ENCODE measurements at regions not wholly inside any gene's neighbourhood (a gene's known extent, or its start where the extent isn't known, plus 50 kb on each side); places are given as distances from the start of the nearest gene placed in this dataset.

DNA sequence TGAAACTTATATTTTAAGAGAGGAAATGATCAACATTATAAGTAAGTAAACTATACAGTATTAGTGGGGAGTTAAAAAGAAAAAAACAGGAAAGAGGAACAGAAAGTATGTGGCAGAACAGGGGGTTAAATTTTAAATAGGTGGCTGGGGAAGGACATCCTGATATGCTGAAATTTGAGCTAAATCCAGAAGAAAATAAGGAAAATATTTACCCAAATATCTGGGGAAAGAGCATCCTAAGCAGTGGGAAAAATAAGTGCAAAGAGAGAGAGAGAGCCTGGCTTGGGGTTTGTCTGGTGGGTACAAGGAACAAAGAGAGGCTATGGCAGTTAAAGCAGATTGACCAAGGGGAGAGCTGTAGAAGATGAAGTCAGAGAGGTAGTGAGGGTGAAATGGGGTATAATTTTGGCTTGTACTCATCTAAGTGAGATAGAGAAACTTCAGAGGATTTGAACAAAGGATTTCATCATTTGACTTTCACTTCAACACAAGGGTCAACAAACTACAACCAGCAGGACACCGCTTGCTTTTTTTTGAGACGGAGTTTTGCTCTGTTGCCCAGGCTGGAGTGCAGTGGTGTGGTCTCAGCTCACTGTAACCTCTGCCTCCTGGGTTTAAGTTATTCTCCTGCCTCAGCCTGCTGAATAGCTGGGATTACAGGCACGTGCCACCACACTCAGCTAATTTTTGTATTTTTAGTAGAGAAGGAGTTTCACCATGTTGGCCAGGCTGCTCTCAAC lies 328.4 kb upstream of the CNR1 start:
- Histone ChIP-seq H3K4me1 (replicated peaks; ENCODE audit: insufficient read depth) (no peaks in the 10 kb centered on the region), H3K36me3 (ENCODE audit: low read depth) (no peaks in the 10 kb centered on the region), H4K20me1 (ENCODE audit: insufficient read depth) (no peaks in the 10 kb centered on the region), H3K27ac (no peak overlapping the region), H3K4me2 (no peak overlapping the region), H3K9me2 (ENCODE audit: insufficient read depth) (no peaks in the 10 kb centered on the region), H3K79me2 (ENCODE audit: low read depth) (no peaks in the 10 kb centered on the region), H3F3A (ENCODE audit: insufficient read depth, low read depth) (no peaks in the 10 kb centered on the region), H3K9me3 (ENCODE audit: insufficient read depth, low read depth) (no peaks in the 10 kb centered on the region), H3K27me3 (ENCODE audit: insufficient read depth, low read depth) (no peaks in the 10 kb centered on the region), H3K4me3 (no peak overlapping the region), H2AFZ (no peak overlapping the region)
- intact Hi-C loops (cut with micrococcal nuclease; ENCODE audit: unreplicated experiment): no loop called here
- CTCF ChIA-PET: interaction anchor here (0.6 kb wide), 1 partner anchor 657 kb away, joined by 3 read pairs; no protein-coding TSS in a partner anchor
- no peak for DNase-seq
- BruUV-seq (replicated peaks): no TSS peak
- no peak for TF ChIP-seq EZH2 (IDR thresholded peaks at IDR 0.05; ENCODE audit: low read depth)
- TF ChIP-seq, protein P1, sequence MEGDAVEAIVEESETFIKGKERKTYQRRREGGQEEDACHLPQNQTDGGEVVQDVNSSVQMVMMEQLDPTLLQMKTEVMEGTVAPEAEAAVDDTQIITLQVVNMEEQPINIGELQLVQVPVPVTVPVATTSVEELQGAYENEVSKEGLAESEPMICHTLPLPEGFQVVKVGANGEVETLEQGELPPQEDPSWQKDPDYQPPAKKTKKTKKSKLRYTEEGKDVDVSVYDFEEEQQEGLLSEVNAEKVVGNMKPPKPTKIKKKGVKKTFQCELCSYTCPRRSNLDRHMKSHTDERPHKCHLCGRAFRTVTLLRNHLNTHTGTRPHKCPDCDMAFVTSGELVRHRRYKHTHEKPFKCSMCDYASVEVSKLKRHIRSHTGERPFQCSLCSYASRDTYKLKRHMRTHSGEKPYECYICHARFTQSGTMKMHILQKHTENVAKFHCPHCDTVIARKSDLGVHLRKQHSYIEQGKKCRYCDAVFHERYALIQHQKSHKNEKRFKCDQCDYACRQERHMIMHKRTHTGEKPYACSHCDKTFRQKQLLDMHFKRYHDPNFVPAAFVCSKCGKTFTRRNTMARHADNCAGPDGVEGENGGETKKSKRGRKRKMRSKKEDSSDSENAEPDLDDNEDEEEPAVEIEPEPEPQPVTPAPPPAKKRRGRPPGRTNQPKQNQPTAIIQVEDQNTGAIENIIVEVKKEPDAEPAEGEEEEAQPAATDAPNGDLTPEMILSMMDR (conservative IDR thresholded peaks at IDR 0.05): no peak
- POLR2A ChIA-PET (ENCODE audit: unreplicated experiment): no interaction called here

DNA sequence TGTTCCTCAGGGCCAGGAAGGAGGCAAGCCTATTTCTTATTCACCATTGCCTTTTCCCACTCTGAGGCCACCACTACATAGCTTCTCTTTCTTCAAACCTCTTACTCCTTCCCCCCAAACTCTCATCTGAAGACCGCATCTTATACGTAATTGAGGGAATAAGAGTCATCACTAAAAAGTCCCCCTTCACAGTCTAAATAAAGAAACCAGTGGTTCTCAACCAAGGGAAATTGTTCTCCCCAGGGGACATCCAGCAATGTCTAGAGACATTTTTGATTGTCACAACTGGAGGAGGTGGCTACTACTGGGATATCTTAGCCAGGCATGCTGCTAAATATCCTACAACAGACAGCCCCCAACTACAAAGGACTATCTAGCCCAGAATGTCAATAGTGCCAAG lies 327.6 kb upstream of the CNR1 start:
- no peaks in the 10 kb centered on the region for H3K27me3 ChIP-seq (ENCODE audit: insufficient read depth, low read depth)
- H2AFZ ChIP-seq: no peak overlapping the region
- intact Hi-C loops (cut with micrococcal nuclease; ENCODE audit: unreplicated experiment): no loop called here
- CTCF ChIA-PET: no interaction called here
- no peak overlapping the region for H3K4me3 ChIP-seq
- H3K36me3 ChIP-seq (ENCODE audit: low read depth): no peaks in the 10 kb centered on the region
- no peaks in the 10 kb centered on the region for H3K9me2 ChIP-seq (ENCODE audit: insufficient read depth)
- H3K9me3 ChIP-seq (ENCODE audit: insufficient read depth, low read depth): no peaks in the 10 kb centered on the region
- no peak overlapping the region for H3K27ac ChIP-seq
- TF ChIP-seq, protein P1 (conservative IDR thresholded peaks at IDR 0.05): no peak
- TF ChIP-seq EZH2 (IDR thresholded peaks at IDR 0.05; ENCODE audit: low read depth): no peak
- no peaks in the 10 kb centered on the region for H3K79me2 ChIP-seq (ENCODE audit: low read depth)
- no peaks in the 10 kb centered on the region for H4K20me1 ChIP-seq (ENCODE audit: insufficient read depth)
- no peak overlapping the region for H3K4me2 ChIP-seq
- DNase-seq: no peak
- BruUV-seq (replicated peaks): no TSS peak
- H3K4me1 ChIP-seq (replicated peaks; ENCODE audit: insufficient read depth): no peaks in the 10 kb centered on the region
- POLR2A ChIA-PET (ENCODE audit: unreplicated experiment): no interaction called here
- no peaks in the 10 kb centered on the region for H3F3A ChIP-seq (ENCODE audit: insufficient read depth, low read depth)

DNA sequence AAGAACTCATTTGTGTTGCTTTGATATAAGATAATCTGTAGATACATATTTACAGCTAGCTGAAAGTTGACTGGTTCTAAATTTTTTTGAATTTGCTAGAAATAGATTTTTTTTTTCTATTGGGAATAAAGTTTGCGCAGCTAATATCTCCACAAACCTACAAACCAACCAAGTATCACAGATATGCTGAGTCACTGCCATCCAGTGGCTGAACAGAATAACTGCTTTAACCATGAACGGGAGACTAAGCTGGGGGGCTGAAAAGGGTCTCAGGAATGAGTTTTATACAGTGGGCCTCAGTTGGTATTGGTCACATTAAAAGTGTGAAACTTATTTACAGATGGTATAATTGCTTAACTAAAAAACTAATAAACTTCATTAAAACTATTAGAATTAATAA lies 326.7 kb upstream of the CNR1 start:
- no TSS peak for BruUV-seq (replicated peaks)
- Histone ChIP-seq H2AFZ (no peak overlapping the region), H3K27ac (no peak overlapping the region), H3K4me2 (no peak overlapping the region), H3F3A (ENCODE audit: insufficient read depth, low read depth) (no peaks in the 10 kb centered on the region), H3K4me1 (replicated peaks; ENCODE audit: insufficient read depth) (no peaks in the 10 kb centered on the region), H3K36me3 (ENCODE audit: low read depth) (no peaks in the 10 kb centered on the region), H3K27me3 (ENCODE audit: insufficient read depth, low read depth) (no peaks in the 10 kb centered on the region), H3K4me3 (no peak overlapping the region), H4K20me1 (ENCODE audit: insufficient read depth) (no peaks in the 10 kb centered on the region), H3K79me2 (ENCODE audit: low read depth) (no peaks in the 10 kb centered on the region), H3K9me2 (ENCODE audit: insufficient read depth) (no peaks in the 10 kb centered on the region), H3K9me3 (ENCODE audit: insufficient read depth, low read depth) (no peaks in the 10 kb centered on the region)
- ChIA-PET POLR2A (ENCODE audit: unreplicated experiment) (no interaction called here), CTCF (no interaction called here)
- no peak for DNase-seq
- no peak for TF ChIP-seq EZH2 (IDR thresholded peaks at IDR 0.05; ENCODE audit: low read depth)
- TF ChIP-seq, protein P1 (conservative IDR thresholded peaks at IDR 0.05): peak; percentile 41; the same call in 1 of the 2 replicates
- intact Hi-C loops (cut with micrococcal nuclease; ENCODE audit: unreplicated experiment): no loop called here
